ENCODE measurements at regions not wholly inside any gene's neighbourhood (a gene's known extent, or its start where the extent isn't known, plus 50 kb on each side); places are given as distances from the start of the nearest gene placed in this dataset.

- DNase-seq (ENCODE audit: low spot score): no peak
Observed at GRCh38 chr6:166692723-166693302, 65.8 kb upstream of the RPS6KA2 start.

- no peak for DNase-seq (ENCODE audit: low spot score)
Observed at GRCh38 chr6:166691746-166692145, 64.7 kb upstream of the RPS6KA2 start.

GRCh38 chr6:166691199-166691598, 64.1 kb upstream of the RPS6KA2 start:
- no peak for DNase-seq (ENCODE audit: low spot score)

GRCh38 chr6:166689687-166690086, 62.6 kb upstream of the RPS6KA2 start:
- no peak for DNase-seq (ENCODE audit: low spot score)

DNA sequence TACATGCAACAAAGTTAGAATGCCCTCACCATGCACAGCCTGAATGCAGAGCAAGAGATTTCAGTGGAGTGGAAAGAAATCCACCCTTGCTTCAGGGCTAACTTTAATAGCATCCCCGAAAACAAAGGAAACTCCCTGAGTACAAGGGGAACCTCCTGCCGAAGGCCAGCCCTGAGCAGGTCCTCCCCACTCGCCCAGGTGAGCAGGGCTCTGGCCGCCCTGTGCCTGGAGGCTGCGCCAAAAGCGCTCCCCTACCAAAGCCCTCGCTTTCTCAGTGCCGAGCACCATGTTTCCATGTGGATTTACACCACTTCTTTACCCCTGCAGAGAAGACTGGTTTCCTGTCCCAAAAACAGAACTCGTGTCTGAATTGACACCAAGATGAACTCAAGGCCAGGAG, 61.9 kb upstream of the RPS6KA2 start:
- DNase-seq (ENCODE audit: low spot score): no peak

DNA sequence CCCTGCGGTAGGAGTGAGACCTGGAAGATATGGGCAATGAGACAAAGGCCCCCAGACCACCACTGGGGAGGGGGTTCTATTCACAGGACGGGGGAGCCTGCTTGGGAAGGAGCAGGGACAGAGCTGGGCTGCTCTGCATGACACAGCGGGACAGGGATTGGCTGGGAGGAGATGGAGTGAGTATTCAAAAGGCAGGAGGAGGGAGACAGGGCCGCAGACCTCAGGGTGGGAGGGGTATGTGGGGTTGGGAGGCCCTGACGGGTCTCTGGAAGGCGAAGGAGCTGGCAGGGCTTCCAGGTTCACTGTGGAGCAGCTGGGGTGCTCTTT, 60.8 kb upstream of the RPS6KA2 start:
- no peak for DNase-seq (ENCODE audit: low spot score)

DNA sequence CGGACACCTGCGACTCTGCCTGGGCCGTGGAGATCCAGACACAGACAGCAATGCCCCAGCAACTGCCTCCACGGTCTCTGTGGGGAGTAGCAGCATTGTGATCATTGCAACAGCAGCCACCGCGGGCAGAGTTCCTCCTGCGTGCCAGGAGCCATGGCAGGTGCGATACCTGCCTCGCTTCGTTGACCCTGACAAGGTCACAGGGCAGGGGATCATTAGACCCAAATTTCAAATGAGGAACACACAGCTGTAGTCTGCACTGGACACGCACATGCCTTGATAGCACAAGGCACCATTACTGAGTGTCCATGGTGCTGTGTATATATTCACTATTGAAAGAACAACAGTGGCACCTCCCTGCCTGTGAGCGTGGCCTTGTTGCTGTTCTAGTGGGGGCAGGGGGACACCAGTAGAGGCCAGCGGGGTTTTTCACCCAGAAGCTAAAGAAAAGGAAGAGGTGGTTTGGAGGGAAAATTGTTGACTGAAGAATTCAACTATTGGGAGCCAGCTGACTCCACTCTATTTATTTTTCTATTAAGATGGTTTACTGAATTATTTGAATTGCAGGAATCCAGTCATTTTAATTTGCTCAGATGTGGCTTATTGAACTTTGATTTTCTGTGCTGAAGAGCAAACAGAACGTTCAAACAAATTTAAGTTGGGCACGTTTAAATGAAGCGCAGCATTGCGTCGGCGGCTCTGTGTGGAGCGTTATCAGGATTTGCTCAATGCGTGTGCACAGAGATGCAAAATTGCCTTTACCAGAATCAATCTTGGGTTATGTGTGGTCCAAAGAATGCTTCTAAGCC, 60.2 kb upstream of the RPS6KA2 start:
- no peak for DNase-seq (ENCODE audit: low spot score)

- DNase-seq (ENCODE audit: low spot score): no peak
Observed at GRCh38 chr6:166686317-166686716, 59.3 kb upstream of the RPS6KA2 start.

GRCh38 chr6:166684866-166685265, 57.8 kb upstream of the RPS6KA2 start:
- DNase-seq (ENCODE audit: low spot score): no peak

- no peak for DNase-seq (ENCODE audit: low spot score)
Observed at GRCh38 chr6:166684170-166684569, 57.1 kb upstream of the RPS6KA2 start.

GRCh38 chr6:166683477-166683876, 56.4 kb upstream of the RPS6KA2 start:
- DNase-seq (ENCODE audit: low spot score): no peak

DNA sequence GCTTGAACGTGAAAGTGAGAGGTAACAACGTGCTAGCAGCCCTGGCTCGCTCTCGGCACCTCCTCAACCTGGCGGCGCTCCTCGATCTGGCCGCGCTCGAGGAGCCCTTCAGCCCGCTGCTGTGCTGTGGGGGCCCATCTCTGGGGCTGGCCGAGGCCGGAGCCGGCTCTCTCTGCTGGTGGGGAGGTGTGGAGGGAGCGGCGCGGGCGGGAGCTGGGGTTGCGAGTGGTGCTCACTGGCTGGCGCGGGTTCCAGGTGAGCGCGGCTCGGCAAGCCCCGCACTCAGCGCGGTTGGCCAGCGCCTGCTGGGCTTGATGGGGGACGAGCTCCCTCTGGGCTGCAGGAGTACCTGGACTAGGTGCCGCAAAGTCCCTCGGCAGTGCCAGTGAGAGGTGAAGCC, 52.5 kb upstream of the RPS6KA2 start:
- no peak for DNase-seq (ENCODE audit: low spot score)

DNA sequence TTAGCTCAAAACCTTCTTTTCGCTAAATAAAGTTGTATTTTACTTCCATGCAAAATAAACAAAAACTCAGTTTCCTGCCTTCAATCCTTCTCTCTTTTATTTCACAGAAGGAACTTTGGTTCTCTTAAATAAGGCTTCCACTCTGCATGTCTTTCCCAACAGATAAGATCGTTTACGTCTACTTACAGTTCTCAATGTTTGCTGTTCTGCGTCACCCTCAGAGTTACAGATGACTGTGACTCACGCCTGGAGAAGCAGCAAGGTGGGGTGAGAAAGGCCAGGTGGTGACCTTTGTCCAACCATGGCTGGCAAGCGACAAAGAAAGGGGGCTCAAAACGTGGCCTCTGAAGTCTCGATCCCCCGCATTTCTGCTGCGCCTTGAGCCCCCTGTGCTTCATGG, 51.4 kb upstream of the RPS6KA2 start:
- DNase-seq (ENCODE audit: low spot score): no peak

GRCh38 chr6:166677941-166678340, 50.9 kb upstream of the RPS6KA2 start:
- no peak for DNase-seq (ENCODE audit: low spot score)

All from AG08395 (cell line).